ENCODE measurements at regions not wholly inside any gene's neighbourhood (a gene's known extent, or its start where the extent isn't known, plus 50 kb on each side); places are given as distances from the start of the nearest gene placed in this dataset.

DNA sequence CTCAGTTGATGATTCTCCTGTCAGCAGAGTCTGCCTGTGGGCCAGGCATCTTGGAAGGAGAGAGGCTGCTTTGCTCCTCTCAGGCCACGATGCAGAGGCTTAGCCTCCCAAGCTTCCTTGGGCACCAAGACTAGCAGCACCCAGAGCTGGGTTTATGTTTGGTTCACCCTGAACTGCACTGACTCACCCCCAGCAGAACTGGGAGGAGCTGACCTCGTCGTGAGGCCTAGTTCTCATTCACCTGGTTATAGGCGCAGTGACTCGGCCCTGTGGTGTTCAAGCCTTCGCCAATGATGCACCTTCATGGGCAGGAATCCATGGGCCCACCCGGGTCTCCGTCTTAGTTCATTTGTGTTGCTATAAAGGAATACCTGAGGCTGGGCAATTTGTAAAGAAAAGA is 122.0 kb upstream of the ZNF438 start:
- TF ChIP-seq CBX3 (IDR thresholded peaks at IDR 0.05; ENCODE audit: low read depth), result no peak
- TF ChIP-seq SP1 (IDR thresholded peaks at IDR 0.05; ENCODE audit: low read depth), result no peak
- no peak for TF ChIP-seq SRF (IDR thresholded peaks at IDR 0.05; ENCODE audit: low read depth)
- TF ChIP-seq CEBPB (IDR thresholded peaks at IDR 0.05; ENCODE audit: low read depth), result no peak
- TF ChIP-seq ELF1 (IDR thresholded peaks at IDR 0.05; ENCODE audit: borderline replicate concordance, low read depth), result no peak
- TF ChIP-seq POLR2AphosphoS5 (IDR thresholded peaks at IDR 0.05; ENCODE audit: low read depth, low read length), result no peak
- TF ChIP-seq SIN3A (IDR thresholded peaks at IDR 0.05; ENCODE audit: low read depth), result no peak
- TF ChIP-seq POLR2A (IDR thresholded peaks at IDR 0.05; ENCODE audit: borderline replicate concordance, extremely low read depth, insufficient read depth, insufficient read length), result no peak
- TF ChIP-seq EZH2 (IDR thresholded peaks at IDR 0.05), result no peak
- TF ChIP-seq TCF7L2 (IDR thresholded peaks at IDR 0.05; ENCODE audit: borderline replicate concordance, extremely low read depth, insufficient read depth, insufficient read length), result no peak
- TF ChIP-seq EGR1 (IDR thresholded peaks at IDR 0.05; ENCODE audit: low read depth), result no peak
- Histone ChIP-seq H3K9me3 (ENCODE audit: control insufficient read depth in 1 of 2, insufficient read depth in 1 of 2, low read depth in 1 of 2, low read length in 2 of 2) (no peaks in the 10 kb centered on the region), H3K4me1 (ENCODE audit: control insufficient read depth in 1 of 2, insufficient read depth in 2 of 2, low read length in 2 of 2) (peaks cover 0 to 5% of the 10 kb centered on the region in 2 experiments; a peak in 1 of 4 replicates), H3K4me2 (ENCODE audit: low read length) (0 out of 2 replicates have a peak overlapping the region, but pooled peaks have one; percentile 8), H3K79me2 (ENCODE audit: insufficient read depth, low read length) (no peaks in the 10 kb centered on the region), H3K9ac (ENCODE audit: low read length) (no peak overlapping the region), H2AFZ (ENCODE audit: low read depth, low read length, poor library complexity, severe bottlenecking) (no peak overlapping the region), H3K9me2 (ENCODE audit: insufficient read depth) (no peaks in the 10 kb centered on the region), H3K27ac (ENCODE audit: low read depth, low read length) (no peak overlapping the region), H3K36me3 (ENCODE audit: control insufficient read depth in 1 of 2, insufficient read depth in 2 of 2, low read length in 2 of 2) (no peaks in the 10 kb centered on the region), H3K4me3 (replicated peaks in 1 of 2; ENCODE audit: low read depth in 1 of 2, low read length in 2 of 2) (no peak overlapping the region), H3K27me3 (ENCODE audit: insufficient read depth, low read length) (no peaks in the 10 kb centered on the region), H4K20me1 (ENCODE audit: insufficient read depth) (no peaks in the 10 kb centered on the region)
- ATAC-seq, result no peak
- RAD21 ChIA-PET (ENCODE audit: low non-redundant PET in 1 of 2, low total read pairs in 2 of 2, uncharacterized antibody in 2 of 2, unreplicated experiment in 2 of 2), result no interaction called here
- BruUV-seq (replicated peaks), result no TSS peak
- DNase-seq (ENCODE audit: low read depth, low spot score), result no peak
- CTCF ChIA-PET, result no interaction called here
- POLR2A ChIA-PET, result no interaction called here
- intact Hi-C loops (cut with micrococcal nuclease), result no loop called here

- intact Hi-C loops (cut with micrococcal nuclease), result no loop called here
- Histone ChIP-seq H4K20me1 (ENCODE audit: insufficient read depth) (no peaks in the 10 kb centered on the region), H3K4me2 (ENCODE audit: low read length) (no peak overlapping the region), H3K9ac (ENCODE audit: low read length) (no peak overlapping the region), H3K4me3 (replicated peaks in 1 of 2; ENCODE audit: low read depth in 1 of 2, low read length in 2 of 2) (no peak overlapping the region), H2AFZ (ENCODE audit: low read depth, low read length, poor library complexity, severe bottlenecking) (no peak overlapping the region), H3K36me3 (ENCODE audit: control insufficient read depth in 1 of 2, insufficient read depth in 2 of 2, low read length in 2 of 2) (no peaks in the 10 kb centered on the region), H3K4me1 (ENCODE audit: control insufficient read depth in 1 of 2, insufficient read depth in 2 of 2, low read length in 2 of 2) (peaks cover 0 to 5% of the 10 kb centered on the region in 2 experiments; a peak in 1 of 4 replicates), H3K9me2 (ENCODE audit: insufficient read depth) (no peaks in the 10 kb centered on the region), H3K9me3 (ENCODE audit: control insufficient read depth in 1 of 2, insufficient read depth in 1 of 2, low read depth in 1 of 2, low read length in 2 of 2) (no peaks in the 10 kb centered on the region), H3K27me3 (ENCODE audit: insufficient read depth, low read length) (no peaks in the 10 kb centered on the region), H3K27ac (ENCODE audit: low read depth, low read length) (no peak overlapping the region), H3K79me2 (ENCODE audit: insufficient read depth, low read length) (no peaks in the 10 kb centered on the region)
- ChIA-PET RAD21 (ENCODE audit: low non-redundant PET in 1 of 2, low total read pairs in 2 of 2, uncharacterized antibody in 2 of 2, unreplicated experiment in 2 of 2) (no interaction called here), CTCF (no interaction called here), POLR2A (no interaction called here)
- BruUV-seq (replicated peaks), result no TSS peak
- ATAC-seq (no peak), DNase-seq (ENCODE audit: low read depth, low spot score) (no peak)
- TF ChIP-seq, protein P1, sequence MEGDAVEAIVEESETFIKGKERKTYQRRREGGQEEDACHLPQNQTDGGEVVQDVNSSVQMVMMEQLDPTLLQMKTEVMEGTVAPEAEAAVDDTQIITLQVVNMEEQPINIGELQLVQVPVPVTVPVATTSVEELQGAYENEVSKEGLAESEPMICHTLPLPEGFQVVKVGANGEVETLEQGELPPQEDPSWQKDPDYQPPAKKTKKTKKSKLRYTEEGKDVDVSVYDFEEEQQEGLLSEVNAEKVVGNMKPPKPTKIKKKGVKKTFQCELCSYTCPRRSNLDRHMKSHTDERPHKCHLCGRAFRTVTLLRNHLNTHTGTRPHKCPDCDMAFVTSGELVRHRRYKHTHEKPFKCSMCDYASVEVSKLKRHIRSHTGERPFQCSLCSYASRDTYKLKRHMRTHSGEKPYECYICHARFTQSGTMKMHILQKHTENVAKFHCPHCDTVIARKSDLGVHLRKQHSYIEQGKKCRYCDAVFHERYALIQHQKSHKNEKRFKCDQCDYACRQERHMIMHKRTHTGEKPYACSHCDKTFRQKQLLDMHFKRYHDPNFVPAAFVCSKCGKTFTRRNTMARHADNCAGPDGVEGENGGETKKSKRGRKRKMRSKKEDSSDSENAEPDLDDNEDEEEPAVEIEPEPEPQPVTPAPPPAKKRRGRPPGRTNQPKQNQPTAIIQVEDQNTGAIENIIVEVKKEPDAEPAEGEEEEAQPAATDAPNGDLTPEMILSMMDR (IDR thresholded peaks at IDR 0.05 in 2 of 3, conservative IDR thresholded peaks at IDR 0.05 in 1 of 3; ENCODE audit: borderline replicate concordance in 1 of 3, insufficient read depth in 1 of 3, low read depth in 2 of 3, low read length in 2 of 3), result no peak
These were observed 123.3 kb upstream of the ZNF438 start for GRCh38 chr10:31154996-31155395.
